GM23248 (cell line): ENCODE measurements at regions not wholly inside any gene's neighbourhood (a gene's known extent, or its start where the extent isn't known, plus 50 kb on each side); places are given as distances from the start of the nearest gene placed in this dataset.

Experiments
- DNase-seq: peaks from one replicate; pipeline ENCODE4 v3.0.0-alpha.2; 2015
- H2AFZ ChIP-seq: fragments of 200-600 bp; sonication (generic); 2 replicates; pipeline ENCODE4 v1.6.1; 2016; ENCODE audit warnings: antibody characterized with exemption
- H3F3A ChIP-seq: fragments of 200-600 bp; sonication (generic); 2 replicates; pipeline ENCODE4 v1.6.1; 2016; ENCODE audit warnings: mild to moderate bottlenecking, antibody characterized with exemption, mixed run types; ENCODE audit not compliant: insufficient read depth
- H3K27ac ChIP-seq: fragments of 200-600 bp; sonication (generic); 2 replicates; pipeline ENCODE4 v1.5.1; 2016; ENCODE audit warnings: mild to moderate bottlenecking
- H3K27me3 ChIP-seq: fragments of 200-600 bp; sonication (generic); replicated peaks from 2 replicates; pipeline ENCODE4 v1.6.1; 2016; ENCODE audit warnings: mild to moderate bottlenecking; ENCODE audit not compliant: insufficient read depth
- H3K36me3 ChIP-seq: fragments of 200-600 bp; sonication (generic); 2 replicates; pipeline ENCODE4 v1.6.1; 2016; ENCODE audit warnings: low read depth, mild to moderate bottlenecking
- H3K4me1 ChIP-seq: fragments of 200-600 bp; sonication (generic); 2 replicates; pipeline ENCODE4 v1.6.1; 2016; ENCODE audit warnings: mild to moderate bottlenecking; ENCODE audit not compliant: insufficient read depth
- H3K4me2 ChIP-seq: fragments of 200-600 bp; sonication (generic); one replicate; pipeline ENCODE4 v1.6.1; 2016; ENCODE audit warnings: mild to moderate bottlenecking; ENCODE audit not compliant: unreplicated experiment
- H3K4me3 ChIP-seq: fragments of 200-600 bp; sonication (generic); 2 replicates; pipeline ENCODE4 v1.5.1; 2016; ENCODE audit warnings: mild to moderate bottlenecking
- H3K79me2 ChIP-seq: fragments of 200-600 bp; sonication (generic); 2 replicates; pipeline ENCODE4 v1.6.1; 2016; ENCODE audit warnings: mild to moderate bottlenecking; ENCODE audit not compliant: insufficient read depth
- H3K9ac ChIP-seq: fragments of 200-600 bp; sonication (generic); 2 replicates; pipeline ENCODE4 v1.6.1; 2016; ENCODE audit warnings: mild to moderate bottlenecking
- H3K9me2 ChIP-seq: fragments of 200-600 bp; sonication (generic); 2 replicates; pipeline ENCODE4 v1.6.1; 2016; ENCODE audit warnings: mixed run types, mild to moderate bottlenecking, moderate library complexity; ENCODE audit not compliant: insufficient read depth
- H3K9me3 ChIP-seq: fragments of 200-600 bp; sonication (generic); one replicate; pipeline ENCODE4 v1.6.1; 2017; ENCODE audit warnings: low read depth
- H4K20me1 ChIP-seq: fragments of 200-600 bp; sonication (generic); 2 replicates; pipeline ENCODE4 v1.6.0; 2016; ENCODE audit not compliant: insufficient read depth
- EZH2 ChIP-seq: fragments of 200-600 bp; sonication (generic); IDR thresholded peaks from 2 replicates; pipeline ENCODE4 v1.6.1; 2018; ENCODE audit warnings: antibody characterized with exemption, mild to moderate bottlenecking; ENCODE audit not compliant: insufficient read depth, poor library complexity, severe bottlenecking
- EZH2phosphoT487 ChIP-seq: fragments of 200-600 bp; sonication (generic); IDR thresholded peaks from 2 replicates; pipeline ENCODE4 v1.6.1; 2018; ENCODE audit warnings: antibody characterized with exemption, moderate library complexity, mild to moderate bottlenecking, low read depth; ENCODE audit not compliant: insufficient read depth
- WGBS, 2 experiments: methylation state at CpG; one replicate each; pipeline ENCODE4 v1.1.6; 2015 to 2017; ENCODE audit warnings: low lambda C conversion rate in 2 of 2, low coverage in 1 of 2; ENCODE audit errors: missing lambda C conversion rate in 2 of 2; 5-methylcytosine and 5-hydroxymethylcytosine counted together
- in situ Hi-C: fragments of 300-500 bp; cut with MboI; formaldehyde crosslinking; loops from 2 replicates; pipeline ENCODE4 v1.15.0; 2020

- no peaks in the 10 kb centered on the region for H3K9me2 ChIP-seq
- no peaks in the 10 kb centered on the region for H3K27me3 ChIP-seq
- no peaks in the 10 kb centered on the region for H4K20me1 ChIP-seq
- no peak for DNase-seq
- H3K4me1 ChIP-seq: no peaks in the 10 kb centered on the region
- TF ChIP-seq EZH2phosphoT487 (no peak), EZH2 (no peak)
- WGBS, 2 experiments: 45 to 50% methylated on average over 4 of the region's 4 CpGs
- H3K36me3 ChIP-seq: no peaks in the 10 kb centered on the region
- H2AFZ ChIP-seq: no peak overlapping the region
- no peak overlapping the region for H3K27ac ChIP-seq
- in situ Hi-C loops: no loop called here
- no peaks in the 10 kb centered on the region for H3K9me3 ChIP-seq
- H3K4me2 ChIP-seq: no peak overlapping the region
- no peaks in the 10 kb centered on the region for H3F3A ChIP-seq
- H3K9ac ChIP-seq: no peak overlapping the region
- no peaks in the 10 kb centered on the region for H3K79me2 ChIP-seq
- H3K4me3 ChIP-seq: no peak overlapping the region
Observed at GRCh38 chr2:154600927-154601494, 97.5 kb upstream of the KCNJ3 start.

DNA sequence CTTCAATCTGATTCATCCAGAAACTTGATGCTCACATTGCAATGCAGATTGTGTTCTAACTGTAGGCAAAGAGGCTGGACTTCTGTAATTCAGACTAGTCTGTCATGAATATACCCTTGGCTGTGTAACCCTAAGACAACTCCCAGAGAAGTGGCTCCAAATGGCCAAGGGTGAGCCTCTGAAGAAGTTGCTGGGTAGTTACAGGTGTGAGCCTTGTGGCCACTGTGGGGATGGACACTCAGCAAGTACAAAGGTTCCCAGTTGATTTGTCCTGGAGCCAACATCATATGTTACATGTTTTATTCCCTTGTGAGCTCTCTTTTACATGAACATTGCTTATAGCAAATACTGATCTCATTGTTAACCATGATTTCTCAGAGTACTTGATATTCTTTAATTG lies 94.8 kb upstream of the KCNJ3 start:
- H3K27me3 ChIP-seq: no peaks in the 10 kb centered on the region
- no peak for DNase-seq
- no peak overlapping the region for H3K4me3 ChIP-seq
- H3K9me3 ChIP-seq: no peaks in the 10 kb centered on the region
- in situ Hi-C loops: no loop called here
- H3K9ac ChIP-seq: no peak overlapping the region
- no peaks in the 10 kb centered on the region for H3K36me3 ChIP-seq
- no peaks in the 10 kb centered on the region for H3K79me2 ChIP-seq
- no peaks in the 10 kb centered on the region for H4K20me1 ChIP-seq
- TF ChIP-seq EZH2phosphoT487 (no peak), EZH2 (no peak)
- H3K27ac ChIP-seq: no peak overlapping the region
- H3K4me1 ChIP-seq: no peaks in the 10 kb centered on the region
- H3K9me2 ChIP-seq: no peaks in the 10 kb centered on the region
- no peak overlapping the region for H2AFZ ChIP-seq
- H3K4me2 ChIP-seq: no peak overlapping the region
- H3F3A ChIP-seq: no peaks in the 10 kb centered on the region

DNA sequence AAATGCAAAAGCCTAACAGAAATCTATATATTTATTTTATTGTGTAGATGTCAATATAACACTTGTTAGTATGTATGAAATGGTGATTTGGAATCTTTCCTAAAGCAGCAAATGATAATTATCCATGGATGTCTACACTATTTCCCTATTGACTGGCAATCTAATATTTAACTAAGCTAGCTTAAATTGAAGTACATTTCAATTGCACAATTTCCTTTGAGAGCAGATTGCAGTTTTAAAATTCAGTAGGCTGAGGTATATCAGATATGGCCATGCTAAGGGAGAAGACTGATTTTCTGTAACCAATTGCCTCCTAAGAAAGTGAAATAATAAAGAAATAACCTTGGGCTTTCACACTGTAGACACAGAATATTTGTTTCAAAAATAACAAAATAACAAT lies 90.1 kb upstream of the KCNJ3 start:
- no peaks in the 10 kb centered on the region for H3K9me2 ChIP-seq
- no peak for DNase-seq
- no peaks in the 10 kb centered on the region for H3F3A ChIP-seq
- TF ChIP-seq EZH2 (no peak), EZH2phosphoT487 (no peak)
- H3K9me3 ChIP-seq: no peaks in the 10 kb centered on the region
- no peak overlapping the region for H3K4me3 ChIP-seq
- in situ Hi-C loops: no loop called here
- H3K4me1 ChIP-seq: no peaks in the 10 kb centered on the region
- H4K20me1 ChIP-seq: no peaks in the 10 kb centered on the region
- no peak overlapping the region for H3K9ac ChIP-seq
- H3K4me2 ChIP-seq: no peak overlapping the region
- H3K79me2 ChIP-seq: no peaks in the 10 kb centered on the region
- H3K27ac ChIP-seq: no peak overlapping the region
- H3K36me3 ChIP-seq: no peaks in the 10 kb centered on the region
- H2AFZ ChIP-seq: no peak overlapping the region
- no peaks in the 10 kb centered on the region for H3K27me3 ChIP-seq

DNA sequence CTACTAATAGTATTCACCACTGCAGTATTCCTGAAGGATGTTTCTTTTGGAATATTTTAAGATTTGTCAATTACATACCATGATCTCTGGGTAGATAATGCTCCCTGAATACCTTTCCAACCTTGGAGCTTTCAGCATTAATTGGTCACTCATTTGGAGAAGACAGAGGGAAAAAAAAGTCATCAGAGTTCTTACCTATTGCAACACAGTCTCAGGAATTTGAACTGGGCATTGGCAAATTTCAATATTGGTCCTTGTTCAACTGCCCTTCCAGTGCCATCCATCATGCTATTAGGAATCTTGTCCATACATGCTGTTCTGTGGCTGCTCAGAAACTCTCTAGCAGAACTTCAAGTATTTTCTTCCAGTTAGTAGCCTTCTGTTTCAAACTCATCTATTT lies 83.6 kb upstream of the KCNJ3 start:
- no peaks in the 10 kb centered on the region for H3K4me1 ChIP-seq
- DNase-seq: no peak
- H3K79me2 ChIP-seq: no peaks in the 10 kb centered on the region
- TF ChIP-seq EZH2phosphoT487 (no peak), EZH2 (no peak)
- H4K20me1 ChIP-seq: no peaks in the 10 kb centered on the region
- H3K4me3 ChIP-seq: no peak overlapping the region
- no peaks in the 10 kb centered on the region for H3K27me3 ChIP-seq
- H3K9me3 ChIP-seq: no peaks in the 10 kb centered on the region
- no peak overlapping the region for H3K4me2 ChIP-seq
- no peak overlapping the region for H3K9ac ChIP-seq
- no peaks in the 10 kb centered on the region for H3K9me2 ChIP-seq
- no peaks in the 10 kb centered on the region for H3K36me3 ChIP-seq
- H3F3A ChIP-seq: no peaks in the 10 kb centered on the region
- in situ Hi-C loops: no loop called here
- H2AFZ ChIP-seq: no peak overlapping the region
- H3K27ac ChIP-seq: no peak overlapping the region

DNA sequence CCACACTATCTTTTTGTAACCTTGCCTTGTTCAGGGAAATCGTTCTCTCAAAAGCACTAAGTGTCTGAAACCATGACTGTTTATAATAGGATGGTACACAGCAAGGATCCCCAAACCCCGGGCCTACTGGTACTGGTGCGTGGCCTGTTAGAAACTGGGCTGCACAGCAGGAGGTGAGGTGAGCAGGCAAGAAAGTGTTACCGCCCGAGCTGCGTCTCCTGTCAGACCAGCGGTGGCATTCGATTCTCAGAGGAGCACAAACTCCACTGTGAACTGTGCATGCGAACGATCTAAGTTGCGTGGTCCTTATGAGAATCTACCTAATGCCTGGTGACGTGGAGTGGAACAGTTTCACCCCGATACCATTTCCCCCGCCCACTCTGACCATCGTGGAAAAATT lies 81.8 kb upstream of the KCNJ3 start:
- TF ChIP-seq EZH2phosphoT487 (no peak), EZH2 (no peak)
- no peaks in the 10 kb centered on the region for H4K20me1 ChIP-seq
- H3K9ac ChIP-seq: no peak overlapping the region
- H3K9me3 ChIP-seq: no peaks in the 10 kb centered on the region
- no peaks in the 10 kb centered on the region for H3K27me3 ChIP-seq
- no peaks in the 10 kb centered on the region for H3K36me3 ChIP-seq
- H2AFZ ChIP-seq: no peak overlapping the region
- DNase-seq: no peak
- H3K27ac ChIP-seq: no peak overlapping the region
- no peak overlapping the region for H3K4me2 ChIP-seq
- 38 to 51% methylated on average over 15 of the region's 15 CpGs for WGBS, 2 experiments
- H3K4me1 ChIP-seq: no peaks in the 10 kb centered on the region
- no peaks in the 10 kb centered on the region for H3F3A ChIP-seq
- in situ Hi-C loops: no loop called here
- H3K4me3 ChIP-seq: no peak overlapping the region
- H3K9me2 ChIP-seq: no peaks in the 10 kb centered on the region
- H3K79me2 ChIP-seq: no peaks in the 10 kb centered on the region
